Iris pigment epithelial cell (primary cell): ENCODE measurements at regions not wholly inside any gene's neighbourhood (a gene's known extent, or its start where the extent isn't known, plus 50 kb on each side); places are given as distances from the start of the nearest gene placed in this dataset.
"Not testable (repeated sequence)": the region's sequence is repeated elsewhere in the genome, so short reads cannot be mapped to it uniquely, and the experiment has no call there.

Experiments used
- DNase-seq: peaks from one replicate; pipeline ENCODE4 v3.0.0-alpha.2; 2011; ENCODE audit warnings: low read depth

- no peak for DNase-seq
Observed at GRCh38 chr5:159503236-159503635, 172.9 kb upstream of the IL12B start.

GRCh38 chr5:159504106-159504856 lies 174.0 kb upstream of the IL12B start:
- peak; percentile 85 for DNase-seq

GRCh38 chr5:159504857-159505304 lies 174.6 kb upstream of the IL12B start:
- peak; percentile 81 for DNase-seq

- DNase-seq = no peak
Observed at GRCh38 chr5:159507055-159507454, 176.8 kb upstream of the IL12B start.

- no peak for DNase-seq
Observed at GRCh38 chr5:159507661-159508060, 177.4 kb upstream of the IL12B start.

GRCh38 chr5:159508344-159508743 lies 178.1 kb upstream of the IL12B start:
- no peak for DNase-seq

GRCh38 chr5:159509002-159509660 lies 178.8 kb upstream of the IL12B start:
- peak; percentile 25 for DNase-seq

GRCh38 chr5:159510282-159510681 lies 180.0 kb upstream of the IL12B start:
- peak; percentile 90 for DNase-seq

GRCh38 chr5:159511570-159511969 lies 181.3 kb upstream of the IL12B start:
- peak; percentile 43 for DNase-seq

- DNase-seq = no peak
Observed at GRCh38 chr5:159512064-159512463, 181.8 kb upstream of the IL12B start.

- peak; percentile 61 for DNase-seq
Observed at GRCh38 chr5:159514229-159514810, 184.0 kb upstream of the IL12B start.

- no peak for DNase-seq
Observed at GRCh38 chr5:159515197-159515596, 184.9 kb upstream of the IL12B start.

GRCh38 chr5:159515909-159516415 lies 185.7 kb upstream of the IL12B start:
- DNase-seq = peak; percentile 69

- DNase-seq = no peak
Observed at GRCh38 chr5:159518371-159518770, 188.1 kb upstream of the IL12B start.

- no peak for DNase-seq
Observed at GRCh38 chr5:159519365-159519764, 189.1 kb upstream of the IL12B start.

- no peak for DNase-seq
Observed at GRCh38 chr5:159522841-159523240, 192.6 kb upstream of the IL12B start.

- DNase-seq = not testable (repeated sequence)
Observed at GRCh38 chr5:159524279-159524678, 194.0 kb upstream of the IL12B start.

GRCh38 chr5:159525117-159525516 lies 194.8 kb upstream of the IL12B start:
- no peak for DNase-seq

- no peak for DNase-seq
Observed at GRCh38 chr5:159527546-159528254, 197.4 kb upstream of the IL12B start.

GRCh38 chr5:159531554-159532105 lies 201.3 kb upstream of the IL12B start:
- no peak for DNase-seq

- peak; percentile 96 for DNase-seq
Observed at GRCh38 chr5:159533197-159533596, 202.9 kb upstream of the IL12B start.

GRCh38 chr5:159536166-159536565 lies 205.9 kb upstream of the IL12B start:
- no peak for DNase-seq
